ENCODE measurements at regions not wholly inside any gene's neighbourhood (a gene's known extent, or its start where the extent isn't known, plus 50 kb on each side); places are given as distances from the start of the nearest gene placed in this dataset.

DNA sequence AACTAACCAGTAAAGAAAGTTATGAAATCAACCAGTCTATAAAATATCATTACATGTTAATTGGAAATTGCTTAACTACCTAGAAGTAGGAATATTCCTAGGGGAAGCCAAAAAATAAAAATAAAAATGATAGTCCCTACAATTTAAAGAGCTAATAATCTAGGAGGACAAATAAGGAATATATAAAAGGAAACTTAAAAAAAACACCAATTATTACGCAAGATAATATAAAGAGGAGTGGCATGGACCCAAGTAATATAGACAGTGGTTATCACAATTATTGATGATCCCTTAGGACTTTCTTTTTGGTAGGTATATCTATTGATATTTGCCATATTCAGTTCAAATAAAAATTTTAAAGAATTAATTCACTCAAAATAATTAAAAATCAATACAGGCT, 498.7 kb downstream of the SOX5 start:
- TF ChIP-seq EZH2 (IDR thresholded peaks at IDR 0.05; ENCODE audit: borderline replicate concordance, insufficient read depth, low read depth, low read length, poor library complexity, severe bottlenecking): no peak
- TF ChIP-seq, protein P1, sequence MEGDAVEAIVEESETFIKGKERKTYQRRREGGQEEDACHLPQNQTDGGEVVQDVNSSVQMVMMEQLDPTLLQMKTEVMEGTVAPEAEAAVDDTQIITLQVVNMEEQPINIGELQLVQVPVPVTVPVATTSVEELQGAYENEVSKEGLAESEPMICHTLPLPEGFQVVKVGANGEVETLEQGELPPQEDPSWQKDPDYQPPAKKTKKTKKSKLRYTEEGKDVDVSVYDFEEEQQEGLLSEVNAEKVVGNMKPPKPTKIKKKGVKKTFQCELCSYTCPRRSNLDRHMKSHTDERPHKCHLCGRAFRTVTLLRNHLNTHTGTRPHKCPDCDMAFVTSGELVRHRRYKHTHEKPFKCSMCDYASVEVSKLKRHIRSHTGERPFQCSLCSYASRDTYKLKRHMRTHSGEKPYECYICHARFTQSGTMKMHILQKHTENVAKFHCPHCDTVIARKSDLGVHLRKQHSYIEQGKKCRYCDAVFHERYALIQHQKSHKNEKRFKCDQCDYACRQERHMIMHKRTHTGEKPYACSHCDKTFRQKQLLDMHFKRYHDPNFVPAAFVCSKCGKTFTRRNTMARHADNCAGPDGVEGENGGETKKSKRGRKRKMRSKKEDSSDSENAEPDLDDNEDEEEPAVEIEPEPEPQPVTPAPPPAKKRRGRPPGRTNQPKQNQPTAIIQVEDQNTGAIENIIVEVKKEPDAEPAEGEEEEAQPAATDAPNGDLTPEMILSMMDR (IDR thresholded peaks at IDR 0.05): no peak

Data from B cell (primary cell).